Caco-2 (cell line): ENCODE measurements at regions not wholly inside any gene's neighbourhood (a gene's known extent, or its start where the extent isn't known, plus 50 kb on each side); places are given as distances from the start of the nearest gene placed in this dataset.
A peak's percentile ranks its signal among the peaks of the same experiment; 100 is the strongest.

Experiments
- BruUV-seq: library from RNA; stranded (reverse); fragments of 400-500 nt; replicated peaks from 2 replicates; lab custom pipeline; 2021; lab: Mats Ljungman, UMichigan
- CTCF ChIA-PET: fragments of 300-600 bp; sonication (Branson Sonifier 250); formaldehyde crosslinking; loops from one replicate; lab custom pipeline; 2022; ENCODE audit warnings: antibody characterized with exemption; lab: Charles Lee
- POLR2A ChIA-PET: fragments of 300-600 bp; sonication (Branson Sonifier 250); formaldehyde crosslinking; loops from one replicate; lab custom pipeline; 2022; ENCODE audit warnings: antibody characterized with exemption; lab: Charles Lee
- DNase-seq, 2 experiments: peaks; one replicate each; pipeline versions ENCODE4 v3.0.0 to v3.0.0-alpha.2; 2020 to 2022
- H3K27me3 ChIP-seq: replicated peaks from 2 replicates; pipeline ENCODE4 v1.6.0; 2011; ENCODE audit warnings: low read length; ENCODE audit not compliant: control insufficient read depth, insufficient read depth
- H3K36me3 ChIP-seq: 2 replicates; pipeline ENCODE4 v1.5.1; 2011; ENCODE audit warnings: low read length; ENCODE audit not compliant: control insufficient read depth, insufficient read depth
- H3K4me1 ChIP-seq: fragments of 250-450 bp; sonication (Bioruptor Pico); 2 replicates; pipeline ENCODE4 v1.5.1; 2020; ENCODE audit warnings: mild to moderate bottlenecking
- H3K4me3 ChIP-seq: 2 replicates; pipeline ENCODE4 v1.5.1; 2011; ENCODE audit warnings: low read depth, mild to moderate bottlenecking, control low read depth, low read length
- H3K9me3 ChIP-seq: fragments of 250-450 bp; sonication (Bioruptor Pico); 2 replicates; pipeline ENCODE4 v1.5.1; 2020; ENCODE audit warnings: mild to moderate bottlenecking, moderate library complexity
- H3K27ac Mint-ChIP-seq: one replicate; pipeline ENCODE4 v1.8.0; 2022; ENCODE audit warnings: mixed read lengths; ENCODE audit not compliant: unreplicated experiment
- H3K27me3 Mint-ChIP-seq: one replicate; pipeline ENCODE4 v1.8.0; 2022; ENCODE audit warnings: mixed read lengths; ENCODE audit not compliant: insufficient read depth, unreplicated experiment
- H3K36me3 Mint-ChIP-seq: one replicate; pipeline ENCODE4 v1.8.0; 2022; ENCODE audit warnings: mild to moderate bottlenecking, mixed read lengths; ENCODE audit not compliant: insufficient read depth, unreplicated experiment
- H3K4me1 Mint-ChIP-seq: one replicate; pipeline ENCODE4 v1.8.0; 2022; ENCODE audit warnings: low read depth, mixed read lengths; ENCODE audit not compliant: unreplicated experiment
- H3K4me3 Mint-ChIP-seq: one replicate; pipeline ENCODE4 v1.8.0; 2022; ENCODE audit warnings: mild to moderate bottlenecking, moderate library complexity, mixed read lengths; ENCODE audit not compliant: unreplicated experiment
- H3K9me3 Mint-ChIP-seq: one replicate; pipeline ENCODE4 v1.8.0; 2022; ENCODE audit warnings: mixed read lengths; ENCODE audit not compliant: unreplicated experiment
- CTCF ChIP-seq, 2 experiments: fragments of 200-600 bp in 1 of 2; IDR thresholded peaks; 1 replicate in 1 of 2; 2 replicates in 1 of 2; pipeline versions ENCODE4 v1.5.1 to v1.8.0; 2011 to 2022; ENCODE audit warnings: antibody characterized with exemption in 1 of 2, control low read depth in 1 of 2, inconsistent platforms in 1 of 2, low read depth in 1 of 2, low read length in 1 of 2, mild to moderate bottlenecking in 1 of 2, moderate library complexity in 1 of 2; ENCODE audit not compliant: insufficient read depth in 1 of 2, severe bottlenecking in 1 of 2, unreplicated experiment in 1 of 2
- intact Hi-C: fragments of 100-400 bp; cut with micrococcal nuclease; formaldehyde crosslinking; loops from one replicate; pipeline ENCODE4 v1.10.0; 2022; ENCODE audit not compliant: unreplicated experiment

GRCh38 chr2:220455351-220455990 lies 828.0 kb downstream of the SLC4A3 start:
- BruUV-seq = no TSS peak
- no peak overlapping the region for H3K4me3 ChIP-seq
- Mint-ChIP-seq H3K4me1 (no peaks in the 10 kb centered on the region), H3K4me3 (no peak overlapping the region), H3K36me3 (no peaks in the 10 kb centered on the region), H3K27ac (no peak overlapping the region), H3K27me3 (peaks cover 11% of the 10 kb centered on the region), H3K9me3 (no peaks in the 10 kb centered on the region)
- ChIA-PET CTCF (interaction anchor here (0.6 kb wide), 1 partner anchor 26 kb away, joined by 6 read pairs; no protein-coding TSS in a partner anchor), POLR2A (no interaction called here)
- H3K36me3 ChIP-seq = no peaks in the 10 kb centered on the region
- no peak for DNase-seq
- TF ChIP-seq CTCF (IDR thresholded peaks at IDR 0.05; ENCODE audit: insufficient read depth in 1 of 2, low read depth in 1 of 2, low read length in 1 of 2, severe bottlenecking in 1 of 2, unreplicated experiment in 1 of 2) = no peak
- no peaks in the 10 kb centered on the region for H3K27me3 ChIP-seq
- H3K9me3 ChIP-seq = no peaks in the 10 kb centered on the region
- H3K4me1 ChIP-seq = no peaks in the 10 kb centered on the region
- intact Hi-C loops = no loop called here

- Mint-ChIP-seq H3K9me3 (no peaks in the 10 kb centered on the region), H3K27ac (no peak overlapping the region), H3K36me3 (no peaks in the 10 kb centered on the region), H3K27me3 (peaks cover 10% of the 10 kb centered on the region), H3K4me1 (no peaks in the 10 kb centered on the region), H3K4me3 (no peak overlapping the region)
- TF ChIP-seq CTCF (IDR thresholded peaks at IDR 0.05; ENCODE audit: insufficient read depth in 1 of 2, low read depth in 1 of 2, low read length in 1 of 2, severe bottlenecking in 1 of 2, unreplicated experiment in 1 of 2) = no peak
- no peaks in the 10 kb centered on the region for H3K36me3 ChIP-seq
- intact Hi-C loops = no loop called here
- CTCF ChIA-PET = no interaction called here
- no peaks in the 10 kb centered on the region for H3K4me1 ChIP-seq
- no peak overlapping the region for H3K4me3 ChIP-seq
- no peaks in the 10 kb centered on the region for H3K9me3 ChIP-seq
- H3K27me3 ChIP-seq = no peaks in the 10 kb centered on the region
- no TSS peak for BruUV-seq
- DNase-seq = no peak
- POLR2A ChIA-PET = no interaction called here
These were observed 830.6 kb downstream of the SLC4A3 start for GRCh38 chr2:220458051-220458450.

GRCh38 chr2:220460257-220460985 lies 833.0 kb downstream of the SLC4A3 start:
- no peaks in the 10 kb centered on the region for H3K9me3 ChIP-seq
- H3K4me1 Mint-ChIP-seq = no peaks in the 10 kb centered on the region
- H3K4me3 Mint-ChIP-seq = no peak overlapping the region
- H3K36me3 Mint-ChIP-seq = no peaks in the 10 kb centered on the region
- no peaks in the 10 kb centered on the region for H3K4me1 ChIP-seq
- BruUV-seq = no TSS peak
- H3K27me3 ChIP-seq = no peaks in the 10 kb centered on the region
- DNase-seq = no peak
- ChIA-PET CTCF (no interaction called here), POLR2A (no interaction called here)
- no peak overlapping the region for H3K4me3 ChIP-seq
- H3K9me3 Mint-ChIP-seq = no peaks in the 10 kb centered on the region
- intact Hi-C loops = no loop called here
- H3K27me3 Mint-ChIP-seq = peaks cover 5% of the 10 kb centered on the region
- no peaks in the 10 kb centered on the region for H3K36me3 ChIP-seq
- no peak overlapping the region for H3K27ac Mint-ChIP-seq
- peak; percentile 32 to 39 for TF ChIP-seq CTCF (IDR thresholded peaks at IDR 0.05; ENCODE audit: insufficient read depth in 1 of 2, low read depth in 1 of 2, low read length in 1 of 2, severe bottlenecking in 1 of 2, unreplicated experiment in 1 of 2)
